Endothelial cell of umbilical vein (primary cell): ENCODE measurements at regions not wholly inside any gene's neighbourhood (a gene's known extent, or its start where the extent isn't known, plus 50 kb on each side); places are given as distances from the start of the nearest gene placed in this dataset.
"Not testable (repeated sequence)": the region's sequence is repeated elsewhere in the genome, so short reads cannot be mapped to it uniquely, and the experiment has no call there.

ENCODE experiments used
- BruUV-seq: library from RNA; stranded (reverse); fragments of 400-500 nt; replicated peaks from 2 replicates; lab custom pipeline; 2021; lab: Mats Ljungman, UMichigan
- CTCF ChIA-PET: fragments of 300-600, 350-600 bp; sonication (Branson Sonifier 250); formaldehyde crosslinking; loops from one replicate; lab custom pipeline; 2021; ENCODE audit warnings: antibody characterized with exemption, inconsistent platforms; lab: Charles Lee
- POLR2A ChIA-PET: fragments of 300-600, 350-600 bp; sonication (Branson Sonifier 250); formaldehyde crosslinking; loops from one replicate; lab custom pipeline; 2021; ENCODE audit warnings: antibody characterized with exemption, inconsistent platforms; lab: Charles Lee
- DNase-seq: peaks from one replicate; pipeline ENCODE4 v3.0.0-alpha.2; 2011; ENCODE audit warnings: low read depth, low spot score
- FAIRE-seq: peaks from 2 replicates; lab custom pipeline; 2011; peaks lifted over from hg19 to GRCh38; lab: Jason Lieb, UNC
- H2AFZ ChIP-seq: 2 replicates; pipeline ENCODE4 v1.6.0; 2012; ENCODE audit warnings: low read depth, low read length, control low read depth, inconsistent platforms
- H3K27ac ChIP-seq: 2 replicates; pipeline ENCODE4 v1.5.1; 2011; ENCODE audit warnings: low read depth, mild to moderate bottlenecking, control low read depth, low read length, moderate library complexity; ENCODE audit not compliant: insufficient read depth
- H3K27me3 ChIP-seq, 2 experiments: 2 replicates each; pipeline versions ENCODE4 v1.6.0 to v1.6.1; 2011; ENCODE audit warnings: low read length in 2 of 2, mixed read lengths in 1 of 2; ENCODE audit not compliant: control insufficient read depth in 2 of 2, insufficient read depth in 2 of 2
- H3K36me3 ChIP-seq, 2 experiments: 2 replicates in 1 of 2; 3 replicates in 1 of 2; pipeline ENCODE4 v1.5.1; 2011; ENCODE audit warnings: low read length in 2 of 2, mild to moderate bottlenecking in 1 of 2, moderate library complexity in 1 of 2; ENCODE audit not compliant: control insufficient read depth in 2 of 2, insufficient read depth in 2 of 2; ENCODE audit errors: extremely low read depth in 1 of 2
- H3K4me1 ChIP-seq: 3 replicates; pipeline ENCODE4 v1.5.1; 2011; ENCODE audit warnings: mild to moderate bottlenecking, low read length; ENCODE audit not compliant: control insufficient read depth, insufficient read depth; ENCODE audit errors: extremely low read depth
- H3K4me2 ChIP-seq: 2 replicates; pipeline ENCODE4 v1.6.1; 2011; ENCODE audit warnings: low read length, control low read depth, mixed read lengths; ENCODE audit not compliant: insufficient read depth
- H3K4me3 ChIP-seq, 3 experiments: fragments of 200-600 bp in 1 of 3; sonication (generic), shearing (Covaris generic) in 1 of 3; replicated peaks in 1 of 3; 2 replicates each; pipeline ENCODE4 v1.5.1; 2011 to 2016; ENCODE audit warnings: control low read depth in 3 of 3, low read length in 3 of 3, mild to moderate bottlenecking in 2 of 3, inconsistent platforms in 1 of 3, low read depth in 1 of 3, moderate library complexity in 1 of 3; ENCODE audit not compliant: insufficient read depth in 1 of 3
- H3K79me2 ChIP-seq: 2 replicates; pipeline ENCODE4 v1.6.0; 2012; ENCODE audit warnings: low read length, inconsistent platforms; ENCODE audit not compliant: control insufficient read depth, insufficient read depth
- H3K9ac ChIP-seq: replicated peaks from 2 replicates; pipeline ENCODE3; 2011; ENCODE audit warnings: low read length, control low read depth; ENCODE audit not compliant: insufficient read depth; ENCODE audit errors: extremely low read depth
- H3K9me1 ChIP-seq: replicated peaks from 3 replicates; pipeline ENCODE4 v1.6.0; 2011; ENCODE audit warnings: mild to moderate bottlenecking, low read length; ENCODE audit not compliant: control insufficient read depth, insufficient read depth; ENCODE audit errors: extremely low read depth
- H3K9me3 ChIP-seq: replicated peaks from 2 replicates; pipeline ENCODE4 v1.5.1; 2012; ENCODE audit warnings: low read length, inconsistent platforms; ENCODE audit not compliant: control insufficient read depth, insufficient read depth
- H4K20me1 ChIP-seq: replicated peaks from 2 replicates; pipeline ENCODE3; 2011; ENCODE audit warnings: mild to moderate bottlenecking, low read length; ENCODE audit not compliant: control insufficient read depth, insufficient read depth; ENCODE audit errors: extremely low read depth
- GATA2 ChIP-seq: IDR thresholded peaks from 2 replicates; pipeline ENCODE4 v1.7.0; 2011; ENCODE audit warnings: low read depth, mild to moderate bottlenecking, moderate library complexity, mixed read lengths, low read length; ENCODE audit not compliant: insufficient read length, insufficient read depth
- MYC ChIP-seq: IDR thresholded peaks from one replicate; pipeline ENCODE4 v1.6.1; 2011; ENCODE audit warnings: mild to moderate bottlenecking, low read depth, low read length
- POLR2A ChIP-seq: IDR thresholded peaks from 2 replicates; pipeline ENCODE4 v1.6.1; 2012; ENCODE audit warnings: low read depth, mild to moderate bottlenecking, control low read depth, low read length
- POLR2AphosphoS5 ChIP-seq: IDR thresholded peaks from 2 replicates; pipeline ENCODE4 v1.6.1; 2012; ENCODE audit warnings: low read depth, mild to moderate bottlenecking, control low read depth, low read length, moderate library complexity; ENCODE audit not compliant: insufficient read depth
- dilution Hi-C: fragments of 300-500 bp; cut with MboI; formaldehyde crosslinking; loops from one replicate; pipeline ENCODE4 v1.15.0; 2019; ENCODE audit warnings: low sequenced_read_pairs; ENCODE audit not compliant: extremely low pct_ligation_motif_present
- intact Hi-C: fragments of 100-400 bp; cut with micrococcal nuclease; formaldehyde crosslinking; loops from one replicate; pipeline ENCODE4 v1.10.0; 2022
- TF ChIP-seq, protein P1 (sequence below): IDR thresholded peaks from 2 replicates; pipeline ENCODE4 v1.6.1; 2011; ENCODE audit not compliant: insufficient read depth, insufficient read length
- TF ChIP-seq, protein P2 (sequence below), 2 donors: IDR thresholded peaks; 1 replicate in 1 of 2; 2 replicates in 1 of 2; pipeline ENCODE4 v1.5.1; 2011; ENCODE audit warnings: low read length in 2 of 2, mild to moderate bottlenecking in 2 of 2, moderate library complexity in 2 of 2, control low read depth in 1 of 2, inconsistent platforms in 1 of 2, low read depth in 1 of 2; ENCODE audit not compliant: insufficient read depth in 1 of 2; ENCODE audit errors: extremely low read depth in 1 of 2

DNA sequence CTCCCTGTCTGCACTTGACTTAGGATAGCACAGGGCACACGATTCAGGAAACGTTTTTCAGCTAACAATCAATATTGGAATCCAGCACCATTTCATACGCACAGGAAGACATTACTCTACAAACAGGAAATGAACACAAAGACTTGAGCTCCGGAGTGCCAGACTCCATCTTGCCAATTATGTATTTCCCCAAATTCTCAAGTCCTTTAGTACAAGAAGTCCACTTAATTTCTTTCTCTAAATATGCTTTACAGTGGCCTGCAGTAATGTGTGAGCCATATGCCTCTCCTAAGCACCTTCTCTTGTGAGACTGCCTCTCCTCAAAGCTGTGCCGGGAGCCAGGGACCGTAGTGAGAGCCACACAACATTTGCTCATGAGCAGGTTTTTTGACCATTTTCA, 168.2 kb downstream of the THBS2 start:
- Histone ChIP-seq H3K27ac (no peak overlapping the region), H3K4me3 (no peak overlapping the region), H3K4me2 (no peak overlapping the region), H3K9me3 (peaks cover 2% of the 10 kb centered on the region), H3K9ac (no peak overlapping the region), H4K20me1 (no peaks in the 10 kb centered on the region), H3K36me3 (no peaks in the 10 kb centered on the region), H3K9me1 (no peaks in the 10 kb centered on the region), H3K79me2 (no peaks in the 10 kb centered on the region), H3K4me1 (no peaks in the 10 kb centered on the region), H3K27me3 (no peaks in the 10 kb centered on the region), H2AFZ (no peak overlapping the region)
- FAIRE-seq: no peak
- TF ChIP-seq MYC: no peak
- TF ChIP-seq, protein P1, sequence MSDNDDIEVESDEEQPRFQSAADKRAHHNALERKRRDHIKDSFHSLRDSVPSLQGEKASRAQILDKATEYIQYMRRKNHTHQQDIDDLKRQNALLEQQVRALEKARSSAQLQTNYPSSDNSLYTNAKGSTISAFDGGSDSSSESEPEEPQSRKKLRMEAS: no peak
- TF ChIP-seq POLR2A: no peak
- TF ChIP-seq POLR2AphosphoS5: no peak
- no peak for TF ChIP-seq GATA2
- TF ChIP-seq, protein P2, sequence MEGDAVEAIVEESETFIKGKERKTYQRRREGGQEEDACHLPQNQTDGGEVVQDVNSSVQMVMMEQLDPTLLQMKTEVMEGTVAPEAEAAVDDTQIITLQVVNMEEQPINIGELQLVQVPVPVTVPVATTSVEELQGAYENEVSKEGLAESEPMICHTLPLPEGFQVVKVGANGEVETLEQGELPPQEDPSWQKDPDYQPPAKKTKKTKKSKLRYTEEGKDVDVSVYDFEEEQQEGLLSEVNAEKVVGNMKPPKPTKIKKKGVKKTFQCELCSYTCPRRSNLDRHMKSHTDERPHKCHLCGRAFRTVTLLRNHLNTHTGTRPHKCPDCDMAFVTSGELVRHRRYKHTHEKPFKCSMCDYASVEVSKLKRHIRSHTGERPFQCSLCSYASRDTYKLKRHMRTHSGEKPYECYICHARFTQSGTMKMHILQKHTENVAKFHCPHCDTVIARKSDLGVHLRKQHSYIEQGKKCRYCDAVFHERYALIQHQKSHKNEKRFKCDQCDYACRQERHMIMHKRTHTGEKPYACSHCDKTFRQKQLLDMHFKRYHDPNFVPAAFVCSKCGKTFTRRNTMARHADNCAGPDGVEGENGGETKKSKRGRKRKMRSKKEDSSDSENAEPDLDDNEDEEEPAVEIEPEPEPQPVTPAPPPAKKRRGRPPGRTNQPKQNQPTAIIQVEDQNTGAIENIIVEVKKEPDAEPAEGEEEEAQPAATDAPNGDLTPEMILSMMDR (IDR thresholded peaks at IDR 0.05; ENCODE audit: extremely low read depth in 1 of 2, insufficient read depth in 1 of 2, low read depth in 1 of 2, low read length in 2 of 2): no peak
- no TSS peak for BruUV-seq
- dilution Hi-C loops (no loop called here), intact Hi-C loops (no loop called here)
- ChIA-PET POLR2A (no interaction called here), CTCF (no interaction called here)
- no peak for DNase-seq

DNA sequence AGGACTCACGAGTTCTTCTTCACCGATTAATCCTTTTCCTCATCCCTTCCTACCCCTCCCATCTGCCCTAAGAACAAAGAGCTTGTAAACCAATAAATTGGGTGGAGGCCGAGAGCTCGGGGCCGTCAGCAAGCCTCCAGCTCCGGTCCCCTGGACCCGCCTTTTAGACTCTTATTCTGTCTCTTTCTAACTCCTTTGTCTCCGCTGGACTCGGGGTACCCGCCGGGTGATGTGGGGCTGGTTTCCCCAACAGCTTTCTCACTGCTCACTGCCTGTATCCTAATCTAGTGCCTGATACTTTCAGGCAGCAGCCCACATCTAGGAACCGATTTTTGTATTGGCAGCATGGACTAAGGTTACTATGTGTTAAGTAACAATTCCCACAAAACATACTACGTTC, 169.1 kb downstream of the THBS2 start:
- FAIRE-seq, H3K4me1 ChIP-seq, H3K9me1 ChIP-seq, H2AFZ ChIP-seq, H4K20me1 ChIP-seq, H3K4me3 ChIP-seq, dilution Hi-C loops, H3K27me3 ChIP-seq, H3K4me2 ChIP-seq, BruUV-seq, H3K36me3 ChIP-seq, H3K79me2 ChIP-seq, CTCF ChIA-PET, POLR2A ChIA-PET, H3K9ac ChIP-seq, H3K27ac ChIP-seq, DNase-seq, intact Hi-C loops, H3K9me3 ChIP-seq: not testable (repeated sequence)
